ENCODE measurements at regions not wholly inside any gene's neighbourhood (a gene's known extent, or its start where the extent isn't known, plus 50 kb on each side); places are given as distances from the start of the nearest gene placed in this dataset.

GRCh38 chr3:189096092-189096491, 75.7 kb upstream of the TPRG1 start:
- Histone ChIP-seq H3K36me3 (ENCODE audit: control insufficient read depth, insufficient read depth, low read length) (no peaks in the 10 kb centered on the region), H3K27ac (ENCODE audit: low read depth, low read length) (no peak overlapping the region), H3K27me3 (ENCODE audit: control insufficient read depth, insufficient read depth, low read length) (no peaks in the 10 kb centered on the region), H3K4me1 (ENCODE audit: control insufficient read depth, insufficient read depth, low read length) (no peaks in the 10 kb centered on the region), H3K9me3 (ENCODE audit: control insufficient read depth, insufficient read depth, low read length) (no peaks in the 10 kb centered on the region), H3K4me3 (ENCODE audit: low read depth, low read length) (no peak overlapping the region), H3K9ac (ENCODE audit: low read depth, low read length) (no peak overlapping the region)

GRCh38 chr3:189099031-189099471, 72.7 kb upstream of the TPRG1 start:
- no peaks in the 10 kb centered on the region for H3K9me3 ChIP-seq (ENCODE audit: control insufficient read depth, insufficient read depth, low read length)
- no peaks in the 10 kb centered on the region for H3K36me3 ChIP-seq (ENCODE audit: control insufficient read depth, insufficient read depth, low read length)
- no peak overlapping the region for H3K9ac ChIP-seq (ENCODE audit: low read depth, low read length)
- H3K4me1 ChIP-seq (ENCODE audit: control insufficient read depth, insufficient read depth, low read length), result no peaks in the 10 kb centered on the region
- no peaks in the 10 kb centered on the region for H3K27me3 ChIP-seq (ENCODE audit: control insufficient read depth, insufficient read depth, low read length)
- H3K27ac ChIP-seq (ENCODE audit: low read depth, low read length), result no peak overlapping the region
- no peak overlapping the region for H3K4me3 ChIP-seq (ENCODE audit: low read depth, low read length)

- no peaks in the 10 kb centered on the region for H3K9me3 ChIP-seq (ENCODE audit: control insufficient read depth, insufficient read depth, low read length)
- no peaks in the 10 kb centered on the region for H3K27me3 ChIP-seq (ENCODE audit: control insufficient read depth, insufficient read depth, low read length)
- no peaks in the 10 kb centered on the region for H3K4me1 ChIP-seq (ENCODE audit: control insufficient read depth, insufficient read depth, low read length)
- H3K4me3 ChIP-seq (ENCODE audit: low read depth, low read length), result no peak overlapping the region
- H3K27ac ChIP-seq (ENCODE audit: low read depth, low read length), result no peak overlapping the region
- H3K36me3 ChIP-seq (ENCODE audit: control insufficient read depth, insufficient read depth, low read length), result no peaks in the 10 kb centered on the region
- no peak overlapping the region for H3K9ac ChIP-seq (ENCODE audit: low read depth, low read length)
Measured at GRCh38 chr3:189099505-189100290, 72.1 kb upstream of the TPRG1 start.

- Histone ChIP-seq H3K9me3 (ENCODE audit: control insufficient read depth, insufficient read depth, low read length) (no peaks in the 10 kb centered on the region), H3K27me3 (ENCODE audit: control insufficient read depth, insufficient read depth, low read length) (no peaks in the 10 kb centered on the region), H3K27ac (ENCODE audit: low read depth, low read length) (no peak overlapping the region), H3K36me3 (ENCODE audit: control insufficient read depth, insufficient read depth, low read length) (no peaks in the 10 kb centered on the region), H3K9ac (ENCODE audit: low read depth, low read length) (no peak overlapping the region), H3K4me1 (ENCODE audit: control insufficient read depth, insufficient read depth, low read length) (no peaks in the 10 kb centered on the region), H3K4me3 (ENCODE audit: low read depth, low read length) (no peak overlapping the region)
Measured at GRCh38 chr3:189100866-189101265, 70.9 kb upstream of the TPRG1 start.

GRCh38 chr3:189101594-189101993, 70.2 kb upstream of the TPRG1 start:
- Histone ChIP-seq H3K27me3 (ENCODE audit: control insufficient read depth, insufficient read depth, low read length) (no peaks in the 10 kb centered on the region), H3K9me3 (ENCODE audit: control insufficient read depth, insufficient read depth, low read length) (no peaks in the 10 kb centered on the region), H3K4me1 (ENCODE audit: control insufficient read depth, insufficient read depth, low read length) (no peaks in the 10 kb centered on the region)

GRCh38 chr3:189103208-189103607, 68.6 kb upstream of the TPRG1 start:
- no peak overlapping the region for H3K4me3 ChIP-seq (ENCODE audit: low read depth, low read length)
- no peak overlapping the region for H3K9ac ChIP-seq (ENCODE audit: low read depth, low read length)
- no peak overlapping the region for H3K27ac ChIP-seq (ENCODE audit: low read depth, low read length)
- H3K36me3 ChIP-seq (ENCODE audit: control insufficient read depth, insufficient read depth, low read length), result no peaks in the 10 kb centered on the region
- H3K9me3 ChIP-seq (ENCODE audit: control insufficient read depth, insufficient read depth, low read length), result no peaks in the 10 kb centered on the region
- H3K4me1 ChIP-seq (ENCODE audit: control insufficient read depth, insufficient read depth, low read length), result no peaks in the 10 kb centered on the region
- no peaks in the 10 kb centered on the region for H3K27me3 ChIP-seq (ENCODE audit: control insufficient read depth, insufficient read depth, low read length)

More at GRCh38 chr3:189101594-189101993, 70.2 kb upstream of the TPRG1 start:
- H3K27ac ChIP-seq (ENCODE audit: low read depth, low read length), result no peak overlapping the region
- H3K4me3 ChIP-seq (ENCODE audit: low read depth, low read length), result no peak overlapping the region
- no peak overlapping the region for H3K9ac ChIP-seq (ENCODE audit: low read depth, low read length)
- H3K36me3 ChIP-seq (ENCODE audit: control insufficient read depth, insufficient read depth, low read length), result no peaks in the 10 kb centered on the region

- Histone ChIP-seq H3K27ac (ENCODE audit: low read depth, low read length) (no peak overlapping the region), H3K9me3 (ENCODE audit: control insufficient read depth, insufficient read depth, low read length) (no peaks in the 10 kb centered on the region), H3K9ac (ENCODE audit: low read depth, low read length) (no peak overlapping the region), H3K4me3 (ENCODE audit: low read depth, low read length) (no peak overlapping the region), H3K36me3 (ENCODE audit: control insufficient read depth, insufficient read depth, low read length) (no peaks in the 10 kb centered on the region), H3K27me3 (ENCODE audit: control insufficient read depth, insufficient read depth, low read length) (no peaks in the 10 kb centered on the region), H3K4me1 (ENCODE audit: control insufficient read depth, insufficient read depth, low read length) (no peaks in the 10 kb centered on the region)
Measured at GRCh38 chr3:189108067-189108466, 63.7 kb upstream of the TPRG1 start.

- Histone ChIP-seq H3K9ac (ENCODE audit: low read depth, low read length) (no peak overlapping the region), H3K4me1 (ENCODE audit: control insufficient read depth, insufficient read depth, low read length) (no peaks in the 10 kb centered on the region), H3K27me3 (ENCODE audit: control insufficient read depth, insufficient read depth, low read length) (no peaks in the 10 kb centered on the region), H3K4me3 (ENCODE audit: low read depth, low read length) (no peak overlapping the region), H3K27ac (ENCODE audit: low read depth, low read length) (no peak overlapping the region), H3K36me3 (ENCODE audit: control insufficient read depth, insufficient read depth, low read length) (no peaks in the 10 kb centered on the region), H3K9me3 (ENCODE audit: control insufficient read depth, insufficient read depth, low read length) (no peaks in the 10 kb centered on the region)
Measured at GRCh38 chr3:189108735-189109134, 63.0 kb upstream of the TPRG1 start.

- Histone ChIP-seq H3K4me1 (ENCODE audit: control insufficient read depth, insufficient read depth, low read length) (no peaks in the 10 kb centered on the region), H3K9me3 (ENCODE audit: control insufficient read depth, insufficient read depth, low read length) (no peaks in the 10 kb centered on the region), H3K36me3 (ENCODE audit: control insufficient read depth, insufficient read depth, low read length) (no peaks in the 10 kb centered on the region), H3K4me3 (ENCODE audit: low read depth, low read length) (no peak overlapping the region), H3K27ac (ENCODE audit: low read depth, low read length) (no peak overlapping the region), H3K9ac (ENCODE audit: low read depth, low read length) (no peak overlapping the region), H3K27me3 (ENCODE audit: control insufficient read depth, insufficient read depth, low read length) (no peaks in the 10 kb centered on the region)
Measured at GRCh38 chr3:189109145-189109544, 62.6 kb upstream of the TPRG1 start.

- H3K27ac ChIP-seq (ENCODE audit: low read depth, low read length), result no peak overlapping the region
- no peaks in the 10 kb centered on the region for H3K4me1 ChIP-seq (ENCODE audit: control insufficient read depth, insufficient read depth, low read length)
- no peaks in the 10 kb centered on the region for H3K27me3 ChIP-seq (ENCODE audit: control insufficient read depth, insufficient read depth, low read length)
- no peaks in the 10 kb centered on the region for H3K36me3 ChIP-seq (ENCODE audit: control insufficient read depth, insufficient read depth, low read length)
- no peaks in the 10 kb centered on the region for H3K9me3 ChIP-seq (ENCODE audit: control insufficient read depth, insufficient read depth, low read length)
- H3K4me3 ChIP-seq (ENCODE audit: low read depth, low read length), result no peak overlapping the region
- no peak overlapping the region for H3K9ac ChIP-seq (ENCODE audit: low read depth, low read length)
Measured at GRCh38 chr3:189117087-189117486, 54.7 kb upstream of the TPRG1 start.

- Histone ChIP-seq H3K9ac (ENCODE audit: low read depth, low read length) (no peak overlapping the region), H3K4me3 (ENCODE audit: low read depth, low read length) (no peak overlapping the region), H3K4me1 (ENCODE audit: control insufficient read depth, insufficient read depth, low read length) (no peaks in the 10 kb centered on the region), H3K9me3 (ENCODE audit: control insufficient read depth, insufficient read depth, low read length) (no peaks in the 10 kb centered on the region), H3K36me3 (ENCODE audit: control insufficient read depth, insufficient read depth, low read length) (no peaks in the 10 kb centered on the region), H3K27ac (ENCODE audit: low read depth, low read length) (no peak overlapping the region), H3K27me3 (ENCODE audit: control insufficient read depth, insufficient read depth, low read length) (no peaks in the 10 kb centered on the region)
Measured at GRCh38 chr3:189118896-189119295, 52.9 kb upstream of the TPRG1 start.
